ENCODE measurements at regions not wholly inside any gene's neighbourhood (a gene's known extent, or its start where the extent isn't known, plus 50 kb on each side); places are given as distances from the start of the nearest gene placed in this dataset.

- no peak overlapping the region for H3K9ac ChIP-seq
- H3K36me3 ChIP-seq = no peaks in the 10 kb centered on the region
- H4K20me1 ChIP-seq (ENCODE audit: low read depth) = no peaks in the 10 kb centered on the region
- Mint-ChIP-seq H3K4me3 (no peak overlapping the region), H3K4me1 (peaks cover 14% of the 10 kb centered on the region), H3K9me3 (peaks cover 5% of the 10 kb centered on the region), H3K36me3 (peaks cover 1% of the 10 kb centered on the region), H3K27me3 (ENCODE audit: insufficient read depth, low read depth) (peaks cover 3% of the 10 kb centered on the region), H3K27ac (no peak overlapping the region)
- no peaks in the 10 kb centered on the region for H3F3A ChIP-seq (ENCODE audit: low read depth)
- DNase-seq (ENCODE audit: low spot score) = no peak
- no peak overlapping the region for H3K4me2 ChIP-seq
- H3K4me3 ChIP-seq = no peak overlapping the region
- H3K9me3 ChIP-seq (ENCODE audit: low read depth) = peaks cover 3% of the 10 kb centered on the region
- H2AFZ ChIP-seq (replicated peaks) = no peak overlapping the region
- TF ChIP-seq, protein P1, sequence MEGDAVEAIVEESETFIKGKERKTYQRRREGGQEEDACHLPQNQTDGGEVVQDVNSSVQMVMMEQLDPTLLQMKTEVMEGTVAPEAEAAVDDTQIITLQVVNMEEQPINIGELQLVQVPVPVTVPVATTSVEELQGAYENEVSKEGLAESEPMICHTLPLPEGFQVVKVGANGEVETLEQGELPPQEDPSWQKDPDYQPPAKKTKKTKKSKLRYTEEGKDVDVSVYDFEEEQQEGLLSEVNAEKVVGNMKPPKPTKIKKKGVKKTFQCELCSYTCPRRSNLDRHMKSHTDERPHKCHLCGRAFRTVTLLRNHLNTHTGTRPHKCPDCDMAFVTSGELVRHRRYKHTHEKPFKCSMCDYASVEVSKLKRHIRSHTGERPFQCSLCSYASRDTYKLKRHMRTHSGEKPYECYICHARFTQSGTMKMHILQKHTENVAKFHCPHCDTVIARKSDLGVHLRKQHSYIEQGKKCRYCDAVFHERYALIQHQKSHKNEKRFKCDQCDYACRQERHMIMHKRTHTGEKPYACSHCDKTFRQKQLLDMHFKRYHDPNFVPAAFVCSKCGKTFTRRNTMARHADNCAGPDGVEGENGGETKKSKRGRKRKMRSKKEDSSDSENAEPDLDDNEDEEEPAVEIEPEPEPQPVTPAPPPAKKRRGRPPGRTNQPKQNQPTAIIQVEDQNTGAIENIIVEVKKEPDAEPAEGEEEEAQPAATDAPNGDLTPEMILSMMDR (IDR thresholded peaks at IDR 0.05) = no peak
- TF ChIP-seq EZH2 (IDR thresholded peaks at IDR 0.05) (no peak), EZH2phosphoT487 (IDR thresholded peaks at IDR 0.05) (no peak)
- H3K27me3 ChIP-seq = no peaks in the 10 kb centered on the region
- no peak overlapping the region for H3K27ac ChIP-seq
- peaks cover 7% of the 10 kb centered on the region for H3K4me1 ChIP-seq
- no peaks in the 10 kb centered on the region for H3K79me2 ChIP-seq (ENCODE audit: low read depth)
Measured at GRCh38 chr2:2764739-2765138, 433.7 kb upstream of the MYT1L start.

DNA sequence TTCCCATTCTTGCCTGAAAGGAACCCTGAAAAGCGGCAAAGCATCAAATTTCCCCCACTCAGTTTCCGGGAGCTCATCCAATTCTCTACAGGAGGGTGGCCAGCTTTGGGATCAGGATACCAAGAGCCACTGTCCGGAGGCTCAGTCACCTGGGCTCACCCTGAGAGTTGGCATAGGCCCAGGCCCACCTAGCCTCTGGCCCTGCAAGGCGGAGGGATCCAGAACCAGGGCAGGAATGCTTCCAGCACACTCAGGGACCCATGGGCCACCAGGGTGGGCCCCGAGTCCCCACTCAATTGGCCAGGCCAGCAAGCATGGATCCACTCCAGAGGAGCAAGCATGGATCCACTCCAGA lies 432.9 kb upstream of the MYT1L start:
- no peak for DNase-seq (ENCODE audit: low spot score)
- Mint-ChIP-seq H3K36me3 (peaks cover 1% of the 10 kb centered on the region), H3K27ac (no peak overlapping the region), H3K4me1 (peaks cover 17% of the 10 kb centered on the region), H3K4me3 (no peak overlapping the region), H3K27me3 (ENCODE audit: insufficient read depth, low read depth) (peaks cover 3% of the 10 kb centered on the region), H3K9me3 (peaks cover 5% of the 10 kb centered on the region)
- H3K4me2 ChIP-seq = no peak overlapping the region
- H3K27ac ChIP-seq = no peak overlapping the region
- H2AFZ ChIP-seq (replicated peaks) = no peak overlapping the region
- no peaks in the 10 kb centered on the region for H3K36me3 ChIP-seq
- no peaks in the 10 kb centered on the region for H3K27me3 ChIP-seq
- no peak for TF ChIP-seq EZH2phosphoT487 (IDR thresholded peaks at IDR 0.05)
- TF ChIP-seq, protein P1 (IDR thresholded peaks at IDR 0.05) = no peak
- no peak for TF ChIP-seq EZH2 (IDR thresholded peaks at IDR 0.05)
- H3K4me3 ChIP-seq = no peak overlapping the region
- H3F3A ChIP-seq (ENCODE audit: low read depth) = no peaks in the 10 kb centered on the region
- H3K79me2 ChIP-seq (ENCODE audit: low read depth) = no peaks in the 10 kb centered on the region
- no peak overlapping the region for H3K9ac ChIP-seq
- peaks cover 3% of the 10 kb centered on the region for H3K9me3 ChIP-seq (ENCODE audit: low read depth)
- no peaks in the 10 kb centered on the region for H4K20me1 ChIP-seq (ENCODE audit: low read depth)
- peaks cover 7% of the 10 kb centered on the region for H3K4me1 ChIP-seq

- no peaks in the 10 kb centered on the region for H3K27me3 ChIP-seq
- TF ChIP-seq EZH2 (IDR thresholded peaks at IDR 0.05) (no peak), EZH2phosphoT487 (IDR thresholded peaks at IDR 0.05) (no peak)
- TF ChIP-seq, protein P1 (IDR thresholded peaks at IDR 0.05) = no peak
- Mint-ChIP-seq H3K36me3 (peaks cover 1% of the 10 kb centered on the region), H3K4me1 (peaks cover 18% of the 10 kb centered on the region), H3K9me3 (peaks cover 5% of the 10 kb centered on the region), H3K27ac (no peak overlapping the region), H3K27me3 (ENCODE audit: insufficient read depth, low read depth) (peaks cover 3% of the 10 kb centered on the region), H3K4me3 (no peak overlapping the region)
- no peak for DNase-seq (ENCODE audit: low spot score)
- H3F3A ChIP-seq (ENCODE audit: low read depth) = no peaks in the 10 kb centered on the region
- no peak overlapping the region for H3K9ac ChIP-seq
- H3K9me3 ChIP-seq (ENCODE audit: low read depth) = peaks cover 3% of the 10 kb centered on the region
- H2AFZ ChIP-seq (replicated peaks) = no peak overlapping the region
- peaks cover 7% of the 10 kb centered on the region for H3K4me1 ChIP-seq
- H4K20me1 ChIP-seq (ENCODE audit: low read depth) = no peaks in the 10 kb centered on the region
- no peaks in the 10 kb centered on the region for H3K79me2 ChIP-seq (ENCODE audit: low read depth)
- no peak overlapping the region for H3K4me3 ChIP-seq
- H3K27ac ChIP-seq = no peak overlapping the region
- H3K36me3 ChIP-seq = no peaks in the 10 kb centered on the region
- H3K4me2 ChIP-seq = no peak overlapping the region
Measured at GRCh38 chr2:2763351-2764000, 432.4 kb upstream of the MYT1L start.
